IPS-18c (cell line): ENCODE measurements at regions not wholly inside any gene's neighbourhood (a gene's known extent, or its start where the extent isn't known, plus 50 kb on each side); places are given as distances from the start of the nearest gene placed in this dataset.

Experiments
- H3K4me3 ChIP-seq: 2 replicates; pipeline ENCODE4 v1.7.0; 2013; ENCODE audit warnings: low read depth, mild to moderate bottlenecking, low read length, moderate library complexity; ENCODE audit not compliant: insufficient read depth
- H3K9me3 ChIP-seq: one replicate; pipeline ENCODE4 v1.6.1; 2013; ENCODE audit warnings: mild to moderate bottlenecking, low read length, moderate library complexity; ENCODE audit not compliant: control insufficient read depth, insufficient read depth

- no peaks in the 10 kb centered on the region for H3K9me3 ChIP-seq
- no peak overlapping the region for H3K4me3 ChIP-seq
Measured at GRCh38 chr5:116370886-116371285, 203.7 kb downstream of the SEMA6A start.

- no peaks in the 10 kb centered on the region for H3K9me3 ChIP-seq
- no peak overlapping the region for H3K4me3 ChIP-seq
Measured at GRCh38 chr5:116370149-116370548, 204.5 kb downstream of the SEMA6A start.

GRCh38 chr5:116365006-116365496 lies 209.6 kb downstream of the SEMA6A start:
- Histone ChIP-seq H3K9me3 (no peaks in the 10 kb centered on the region), H3K4me3 (no peak overlapping the region)

GRCh38 chr5:116363780-116364179 lies 210.8 kb downstream of the SEMA6A start:
- Histone ChIP-seq H3K9me3 (no peaks in the 10 kb centered on the region), H3K4me3 (no peak overlapping the region)

- H3K9me3 ChIP-seq = no peaks in the 10 kb centered on the region
- peak overlapping the region; percentile 32; the same call in 1 of the 2 replicates for H3K4me3 ChIP-seq
Measured at GRCh38 chr5:116361979-116362577, 212.5 kb downstream of the SEMA6A start.

GRCh38 chr5:116361171-116361967 lies 213.3 kb downstream of the SEMA6A start:
- Histone ChIP-seq H3K4me3 (peak overlapping the region; percentile 32; the same call in 1 of the 2 replicates), H3K9me3 (no peaks in the 10 kb centered on the region)

- H3K4me3 ChIP-seq = no peak overlapping the region
- H3K9me3 ChIP-seq = no peaks in the 10 kb centered on the region
Measured at GRCh38 chr5:116360008-116360853, 214.4 kb downstream of the SEMA6A start.

- Histone ChIP-seq H3K4me3 (no peak overlapping the region), H3K9me3 (no peaks in the 10 kb centered on the region)
Measured at GRCh38 chr5:116359592-116359991, 215.0 kb downstream of the SEMA6A start.

GRCh38 chr5:116358911-116359418 lies 215.7 kb downstream of the SEMA6A start:
- Histone ChIP-seq H3K4me3 (no peak overlapping the region), H3K9me3 (no peaks in the 10 kb centered on the region)

- H3K4me3 ChIP-seq = no peak overlapping the region
- H3K9me3 ChIP-seq = no peaks in the 10 kb centered on the region
Measured at GRCh38 chr5:116358015-116358523, 216.6 kb downstream of the SEMA6A start.

GRCh38 chr5:116355819-116356601 lies 218.6 kb downstream of the SEMA6A start:
- Histone ChIP-seq H3K9me3 (no peaks in the 10 kb centered on the region), H3K4me3 (no peak overlapping the region)

- Histone ChIP-seq H3K9me3 (no peaks in the 10 kb centered on the region), H3K4me3 (no peak overlapping the region)
Measured at GRCh38 chr5:116354699-116355098, 219.9 kb downstream of the SEMA6A start.

GRCh38 chr5:116347657-116348056 lies 227.0 kb downstream of the SEMA6A start:
- no peak overlapping the region for H3K4me3 ChIP-seq
- no peaks in the 10 kb centered on the region for H3K9me3 ChIP-seq

GRCh38 chr5:116343961-116344360 lies 230.7 kb downstream of the SEMA6A start:
- Histone ChIP-seq H3K4me3 (no peak overlapping the region), H3K9me3 (no peaks in the 10 kb centered on the region)
